Smooth muscle cell (in vitro differentiated cells): ENCODE measurements at regions not wholly inside any gene's neighbourhood (a gene's known extent, or its start where the extent isn't known, plus 50 kb on each side); places are given as distances from the start of the nearest gene placed in this dataset.

Experiments
- DNase-seq: peaks from one replicate; lab custom pipeline; 2025; ENCODE audit not compliant: unreplicated experiment; lab: John Stamatoyannopoulos, UW
- H2AFZ ChIP-seq: fragments of 200-600 bp; sonication (generic); 2 replicates; pipeline ENCODE4 v1.6.0; 2016; ENCODE audit warnings: antibody characterized with exemption, low read depth, mild to moderate bottlenecking
- H3F3A ChIP-seq: fragments of 200-600 bp; sonication (generic); 2 replicates; pipeline ENCODE4 v1.6.0; 2017; ENCODE audit warnings: antibody characterized with exemption, low read depth
- H3K27ac ChIP-seq: fragments of 200-600 bp; sonication (generic); 2 replicates; pipeline ENCODE4 v1.5.1; 2016; ENCODE audit warnings: low read depth, mild to moderate bottlenecking
- H3K27me3 ChIP-seq: fragments of 200-600 bp; sonication (generic); 2 replicates; pipeline ENCODE4 v1.6.1; 2016; ENCODE audit warnings: low read depth, mild to moderate bottlenecking
- H3K36me3 ChIP-seq: fragments of 200-600 bp; sonication (generic); 2 replicates; pipeline ENCODE4 v1.5.1; 2016; ENCODE audit warnings: low read depth
- H3K4me1 ChIP-seq: fragments of 200-600 bp; sonication (generic); 2 replicates; pipeline ENCODE4 v1.5.1; 2016; ENCODE audit warnings: low read depth
- H3K4me2 ChIP-seq: fragments of 200-600 bp; sonication (generic); 2 replicates; pipeline ENCODE4 v1.6.0; 2016; ENCODE audit warnings: mild to moderate bottlenecking
- H3K4me3 ChIP-seq: fragments of 200-600 bp; sonication (generic); 2 replicates; pipeline ENCODE4 v1.5.1; 2016; ENCODE audit warnings: mild to moderate bottlenecking
- H3K79me2 ChIP-seq: fragments of 200-600 bp; sonication (generic); 2 replicates; pipeline ENCODE4 v1.6.0; 2016; ENCODE audit warnings: low read depth, mild to moderate bottlenecking
- H3K9ac ChIP-seq: fragments of 200-600 bp; sonication (generic); 2 replicates; pipeline ENCODE4 v1.6.0; 2016; ENCODE audit warnings: low read depth
- H3K9me3 ChIP-seq: fragments of 200-600 bp; sonication (generic); replicated peaks from 2 replicates; pipeline ENCODE4 v1.5.1; 2016; ENCODE audit warnings: low read depth
- H4K20me1 ChIP-seq: fragments of 200-600 bp; sonication (generic); 2 replicates; pipeline ENCODE4 v1.6.0; 2016; ENCODE audit warnings: low read depth
- CTCF ChIP-seq: fragments of 200-600 bp; sonication (generic); IDR thresholded peaks from 2 replicates; pipeline ENCODE4 v1.5.1; 2017; ENCODE audit warnings: borderline replicate concordance, mild to moderate bottlenecking, antibody characterized with exemption; ENCODE audit not compliant: insufficient read depth, poor library complexity, severe bottlenecking
- WGBS: methylation state at CpG from one replicate; pipeline ENCODE4 v1.1.7; 2016; ENCODE audit warnings: low lambda C conversion rate; 5-methylcytosine and 5-hydroxymethylcytosine counted together

GRCh38 chrX:69287095-69287494 is 121.8 kb upstream of the PJA1 start:
- no peak overlapping the region for H3K4me2 ChIP-seq
- no peak overlapping the region for H3K9ac ChIP-seq
- H3F3A ChIP-seq, result no peaks in the 10 kb centered on the region
- no peaks in the 10 kb centered on the region for H4K20me1 ChIP-seq
- no peak overlapping the region for H3K4me3 ChIP-seq
- H3K27me3 ChIP-seq, result no peaks in the 10 kb centered on the region
- no peak overlapping the region for H3K27ac ChIP-seq
- no peak for DNase-seq
- WGBS, result 81% methylated on average over 3 of the region's 3 CpGs
- no peaks in the 10 kb centered on the region for H3K79me2 ChIP-seq
- H3K4me1 ChIP-seq, result no peaks in the 10 kb centered on the region
- no peak for TF ChIP-seq CTCF
- H3K36me3 ChIP-seq, result no peaks in the 10 kb centered on the region
- no peaks in the 10 kb centered on the region for H3K9me3 ChIP-seq
- H2AFZ ChIP-seq, result no peak overlapping the region

- H3K36me3 ChIP-seq, result no peaks in the 10 kb centered on the region
- no peaks in the 10 kb centered on the region for H3K27me3 ChIP-seq
- DNase-seq, result no peak
- H3K9ac ChIP-seq, result no peak overlapping the region
- H3K4me1 ChIP-seq, result no peaks in the 10 kb centered on the region
- no peaks in the 10 kb centered on the region for H3F3A ChIP-seq
- H3K79me2 ChIP-seq, result no peaks in the 10 kb centered on the region
- H3K4me2 ChIP-seq, result no peak overlapping the region
- no peak for TF ChIP-seq CTCF
- H3K4me3 ChIP-seq, result no peak overlapping the region
- H3K9me3 ChIP-seq, result no peaks in the 10 kb centered on the region
- H2AFZ ChIP-seq, result no peak overlapping the region
- H3K27ac ChIP-seq, result no peak overlapping the region
- no peaks in the 10 kb centered on the region for H4K20me1 ChIP-seq
- 92% methylated on average over 6 of the region's 6 CpGs for WGBS
These were observed 121.3 kb upstream of the PJA1 start for GRCh38 chrX:69286565-69286906.

GRCh38 chrX:69285881-69286564 is 120.8 kb upstream of the PJA1 start:
- H3K4me3 ChIP-seq, result peak overlapping the region; percentile 48
- 50% methylated on average over 29 of the region's 31 CpGs for WGBS
- peak overlapping the region; percentile 83 for H3K4me2 ChIP-seq

More at GRCh38 chrX:69285881-69286564, 120.8 kb upstream of the PJA1 start:
- Histone ChIP-seq H3K9ac (no peak overlapping the region), H3K27ac (no peak overlapping the region), H3K36me3 (no peaks in the 10 kb centered on the region), H3K27me3 (no peaks in the 10 kb centered on the region), H3F3A (no peaks in the 10 kb centered on the region), H2AFZ (peak overlapping the region; percentile 31), H3K4me1 (no peaks in the 10 kb centered on the region), H3K9me3 (no peaks in the 10 kb centered on the region), H3K79me2 (no peaks in the 10 kb centered on the region), H4K20me1 (no peaks in the 10 kb centered on the region)
- peak; percentile 71 for TF ChIP-seq CTCF
- DNase-seq, result peak; percentile 14
